Stimulated activated CD4-positive, alpha-beta T cell treated with anti-CD3 and anti-CD28 coated beads, Interleukin-15, amount 100 ng/mL, for 48 hours (primary cell): ENCODE measurements at regions not wholly inside any gene's neighbourhood (a gene's known extent, or its start where the extent isn't known, plus 50 kb on each side); places are given as distances from the start of the nearest gene placed in this dataset.

ENCODE experiments used
- DNase-seq, 2 donors: peaks; one replicate each; pipeline ENCODE4 v3.0.0-alpha.2; 2020; ENCODE audit warnings: low read depth in 2 of 2

DNA sequence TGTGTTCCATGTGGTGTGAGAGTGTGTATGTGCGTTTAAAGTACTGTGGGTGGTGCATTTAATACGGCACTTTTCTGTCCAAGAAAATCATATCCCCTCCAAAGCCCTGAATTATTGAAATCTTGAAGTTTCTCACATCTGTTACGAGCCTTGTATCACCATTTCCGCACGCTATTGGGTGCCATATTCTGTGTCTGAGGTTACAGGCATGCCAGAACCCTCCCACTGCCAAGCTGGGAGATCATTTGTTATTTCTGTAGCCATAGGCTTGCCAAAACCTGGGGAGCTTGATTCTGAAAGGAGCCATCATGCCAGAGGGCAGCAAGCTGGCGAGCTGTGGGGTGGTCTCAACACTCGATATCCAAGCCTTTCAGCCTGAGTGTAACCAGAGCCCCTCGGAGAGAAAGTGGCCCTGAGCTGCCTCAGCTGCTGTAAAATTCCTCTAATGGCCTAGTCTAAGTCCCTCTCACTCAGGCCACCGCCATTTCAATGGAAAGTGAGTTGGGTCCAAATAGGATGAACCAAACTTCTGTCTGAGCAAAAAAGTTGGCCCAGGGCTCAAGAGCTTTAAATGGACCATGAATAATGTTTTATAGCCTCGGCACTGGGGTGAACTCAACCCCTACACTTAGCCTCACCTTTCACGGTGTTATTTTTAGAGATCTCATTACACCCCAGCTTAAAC is 298.4 kb upstream of the DUSP10 start:
- DNase-seq = no peak

DNA sequence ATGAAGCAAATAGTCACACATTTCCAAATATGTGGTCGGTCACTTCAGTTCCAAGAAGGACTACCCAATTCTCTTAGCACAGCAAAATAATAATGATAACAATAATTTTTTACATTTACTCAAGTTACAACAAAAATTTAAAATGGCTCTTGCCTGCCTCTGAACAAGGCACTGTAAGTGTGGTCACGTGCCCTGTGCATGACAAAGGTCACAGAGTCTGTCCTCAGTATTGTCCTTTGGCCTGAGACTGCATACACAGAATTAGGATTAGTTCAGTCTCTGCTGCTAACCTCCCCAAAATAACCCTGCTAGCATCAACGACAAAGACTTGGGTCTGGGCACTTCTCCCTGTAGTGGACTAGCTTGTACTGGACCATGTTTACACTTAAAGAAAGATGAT is 297.1 kb upstream of the DUSP10 start:
- DNase-seq = no peak

GRCh38 chr1:222037720-222038119 is 295.8 kb upstream of the DUSP10 start:
- no peak for DNase-seq

GRCh38 chr1:222034790-222035189 is 292.9 kb upstream of the DUSP10 start:
- DNase-seq = no peak

- DNase-seq = no peak
These were observed 291.6 kb upstream of the DUSP10 start for GRCh38 chr1:222033450-222033849.

DNA sequence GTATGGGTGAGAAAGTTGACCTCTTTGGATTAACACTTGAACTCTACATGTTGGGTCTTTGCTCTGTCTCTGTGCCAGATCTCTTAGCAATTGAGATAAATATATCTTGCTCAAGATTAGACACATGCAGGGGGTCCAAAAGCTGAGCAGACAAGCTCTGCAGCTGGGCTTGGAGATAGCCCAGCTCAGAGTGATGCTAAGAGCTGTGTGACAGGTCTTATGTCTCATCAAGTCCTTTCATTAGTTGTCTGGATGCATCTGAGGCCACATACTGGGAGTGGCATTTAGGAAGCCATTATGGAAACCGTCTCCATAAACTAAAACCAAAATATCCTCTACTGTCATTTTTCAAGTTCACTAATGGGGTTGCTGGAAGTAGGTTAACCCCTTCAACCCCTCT is 289.4 kb upstream of the DUSP10 start:
- no peak for DNase-seq

DNA sequence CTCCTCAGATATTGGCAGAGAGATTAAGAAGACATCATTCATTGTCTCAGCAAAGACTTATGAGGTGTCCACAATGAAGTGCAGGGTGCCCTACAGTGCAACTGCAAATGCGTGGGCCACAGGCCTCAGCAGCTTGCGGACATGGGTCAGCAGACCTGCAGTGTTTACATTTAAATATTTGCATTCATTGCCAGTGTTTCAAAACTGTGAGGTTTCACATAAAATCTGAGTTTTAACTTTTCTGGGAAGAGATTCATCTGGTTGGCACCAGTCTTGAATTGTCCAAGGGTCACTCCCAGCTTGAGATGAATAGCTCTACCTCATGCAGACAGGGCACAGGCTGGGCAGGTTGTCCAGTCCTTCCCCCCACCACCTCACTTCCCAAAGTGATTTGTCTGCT is 286.8 kb upstream of the DUSP10 start:
- no peak for DNase-seq

GRCh38 chr1:222028116-222028515 is 286.2 kb upstream of the DUSP10 start:
- DNase-seq = no peak

GRCh38 chr1:222026280-222026679 is 284.4 kb upstream of the DUSP10 start:
- DNase-seq = no peak

DNA sequence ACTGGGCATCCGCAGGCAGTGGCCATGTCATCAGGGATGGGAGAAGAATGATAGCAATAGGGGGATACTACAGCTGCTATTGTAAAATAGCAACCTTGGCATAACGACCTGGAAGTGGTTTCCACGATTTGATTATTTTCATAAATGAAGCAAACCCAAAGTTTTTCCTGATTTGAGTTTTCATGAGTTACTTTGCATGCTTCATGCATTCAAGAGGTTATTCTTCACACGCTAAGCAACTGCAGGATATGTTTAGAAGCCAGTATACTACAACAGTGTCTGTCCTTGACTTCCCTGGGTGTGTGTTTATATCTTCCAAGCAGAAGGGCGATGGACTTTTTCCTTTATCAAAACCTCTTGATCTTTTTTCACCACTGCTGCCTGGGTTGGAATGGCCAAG is 281.1 kb upstream of the DUSP10 start:
- DNase-seq = no peak

DNA sequence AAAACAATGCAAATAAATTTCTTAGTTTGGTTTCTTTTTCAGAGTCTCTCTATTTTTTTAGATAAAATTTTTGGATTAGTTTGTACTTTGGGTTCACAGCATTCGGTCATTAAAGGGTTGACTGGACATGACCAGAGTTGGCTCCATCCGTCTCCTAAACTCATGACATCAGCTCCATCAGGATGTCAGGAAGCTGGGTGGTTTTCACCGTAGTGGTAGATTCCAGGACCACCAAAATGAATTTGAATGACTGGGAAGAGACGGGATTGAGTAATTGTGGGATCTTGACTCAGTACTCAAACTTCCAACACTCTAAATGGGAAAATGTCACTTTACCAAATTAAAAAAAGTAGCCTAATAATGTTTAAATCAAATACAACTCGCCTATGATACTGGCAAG is 279.2 kb upstream of the DUSP10 start:
- DNase-seq = no peak

- no peak for DNase-seq
These were observed 278.7 kb upstream of the DUSP10 start for GRCh38 chr1:222020553-222020952.

GRCh38 chr1:222019029-222019428 is 277.1 kb upstream of the DUSP10 start:
- DNase-seq = no peak

GRCh38 chr1:222018041-222018440 is 276.2 kb upstream of the DUSP10 start:
- DNase-seq = no peak

DNA sequence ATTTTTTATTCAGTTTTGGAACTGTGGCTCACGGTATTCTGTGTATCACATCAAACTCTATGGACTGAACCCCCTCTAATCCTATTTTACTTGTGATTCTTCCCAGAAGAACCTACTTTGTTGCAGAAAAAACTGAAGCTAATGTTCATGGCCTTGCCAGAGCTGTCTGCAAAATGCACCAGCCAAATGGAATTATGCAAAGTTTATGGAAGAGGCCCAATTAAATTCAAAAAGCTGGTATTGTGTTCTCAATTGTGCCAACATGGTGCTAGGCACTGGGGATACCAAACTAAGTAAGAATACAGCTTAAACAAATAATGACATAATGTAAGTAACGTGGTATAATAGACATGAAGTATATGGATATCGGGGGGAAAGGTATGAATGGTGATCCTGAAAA is 273.8 kb upstream of the DUSP10 start:
- DNase-seq = no peak

DNA sequence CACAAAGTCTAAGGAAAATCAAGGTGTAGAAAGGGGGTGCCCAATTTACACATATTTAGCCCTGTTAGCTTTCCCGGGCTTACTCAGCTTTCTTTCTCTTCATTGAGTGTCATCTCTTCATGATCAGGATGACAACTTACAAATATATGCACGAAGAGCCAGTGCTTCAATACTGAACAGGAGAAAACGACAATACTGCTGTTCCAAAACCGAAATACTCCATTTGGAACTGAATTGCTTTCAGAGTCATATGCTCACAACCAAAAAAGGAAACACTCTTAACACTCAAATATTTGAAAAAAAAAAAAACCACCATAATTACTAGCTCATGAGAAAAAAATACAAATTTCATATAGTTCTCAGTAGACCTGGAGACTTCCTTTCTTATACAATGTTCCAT is 272.1 kb upstream of the DUSP10 start:
- DNase-seq = no peak

- DNase-seq = no peak
These were observed 270.9 kb upstream of the DUSP10 start for GRCh38 chr1:222012816-222013215.

DNA sequence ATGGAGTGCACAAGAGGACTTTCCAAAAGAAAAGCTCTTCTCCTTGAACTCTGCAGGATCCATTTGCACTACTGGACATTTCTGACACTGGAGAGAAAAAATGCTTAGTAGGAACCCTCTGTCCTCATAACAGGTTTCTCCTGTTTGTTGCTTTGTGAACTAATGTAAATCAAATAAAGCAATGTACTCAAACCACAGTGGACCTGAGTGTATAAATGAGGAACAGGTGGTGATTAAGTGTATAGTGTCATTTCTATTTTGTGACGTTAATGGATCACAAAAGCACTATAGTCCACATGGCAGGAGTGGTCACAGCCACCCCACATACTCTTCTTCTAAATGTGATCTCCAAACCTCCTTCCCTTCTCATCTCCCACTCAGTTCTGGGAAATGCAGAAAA is 268.4 kb upstream of the DUSP10 start:
- no peak for DNase-seq

- no peak for DNase-seq
These were observed 267.3 kb upstream of the DUSP10 start for GRCh38 chr1:222009105-222009730.

DNA sequence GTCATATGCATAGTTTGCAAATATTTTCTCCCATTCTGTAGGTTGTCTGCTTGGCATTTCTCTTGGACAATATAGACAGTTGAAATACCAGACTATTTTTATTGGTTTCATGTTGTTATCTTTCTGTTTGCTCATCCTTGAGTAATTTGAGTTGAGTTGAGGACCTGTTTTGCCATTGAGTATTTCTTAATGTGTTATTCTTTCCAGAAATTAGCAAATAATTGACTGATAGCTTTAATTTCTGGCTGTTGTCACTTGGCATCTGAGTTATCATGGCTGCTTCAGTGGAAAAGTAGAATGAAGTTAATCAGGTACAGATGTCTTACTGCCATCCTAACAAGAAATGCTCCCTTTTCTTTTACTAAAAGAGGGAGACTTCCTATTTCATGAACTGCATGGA is 264.8 kb upstream of the DUSP10 start:
- no peak for DNase-seq

GRCh38 chr1:222004784-222005183 is 262.9 kb upstream of the DUSP10 start:
- no peak for DNase-seq

DNA sequence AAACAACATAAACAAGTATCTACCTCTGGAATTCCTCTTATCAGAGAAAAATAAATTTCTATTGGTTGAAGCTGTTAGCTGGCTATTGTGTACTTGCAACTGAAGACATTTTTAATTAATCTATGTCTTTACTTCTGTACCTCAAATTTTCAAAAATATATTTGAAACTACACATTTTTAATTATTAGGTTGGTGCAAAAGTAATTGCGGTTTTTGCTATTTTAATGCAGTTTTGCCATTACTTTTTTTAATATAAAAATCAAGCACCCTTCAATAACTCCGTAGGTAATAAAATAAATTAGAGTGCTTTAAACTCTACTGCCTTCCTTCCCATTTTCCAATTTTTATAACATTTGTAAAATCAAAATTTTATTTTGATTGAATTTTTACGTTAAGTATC is 262.1 kb upstream of the DUSP10 start:
- no peak for DNase-seq

DNA sequence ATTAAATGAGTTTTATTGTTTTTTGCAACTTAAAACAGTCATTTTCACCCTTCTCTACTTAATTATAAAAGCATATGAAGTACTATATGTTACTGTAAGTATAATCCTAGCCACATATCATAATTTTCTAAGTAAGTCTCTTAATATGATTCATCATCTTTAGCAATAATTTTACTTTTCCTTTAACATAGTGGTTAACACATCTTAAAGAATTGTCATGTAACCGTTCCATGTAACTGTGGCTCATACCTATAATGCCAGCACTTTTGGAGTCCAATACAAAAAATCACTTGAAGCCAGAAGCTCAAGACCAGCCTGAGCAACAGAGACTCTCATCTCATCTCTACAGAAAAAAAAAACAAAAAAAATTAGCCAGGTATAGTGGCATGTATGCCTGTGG is 260.6 kb upstream of the DUSP10 start:
- no peak for DNase-seq

DNA sequence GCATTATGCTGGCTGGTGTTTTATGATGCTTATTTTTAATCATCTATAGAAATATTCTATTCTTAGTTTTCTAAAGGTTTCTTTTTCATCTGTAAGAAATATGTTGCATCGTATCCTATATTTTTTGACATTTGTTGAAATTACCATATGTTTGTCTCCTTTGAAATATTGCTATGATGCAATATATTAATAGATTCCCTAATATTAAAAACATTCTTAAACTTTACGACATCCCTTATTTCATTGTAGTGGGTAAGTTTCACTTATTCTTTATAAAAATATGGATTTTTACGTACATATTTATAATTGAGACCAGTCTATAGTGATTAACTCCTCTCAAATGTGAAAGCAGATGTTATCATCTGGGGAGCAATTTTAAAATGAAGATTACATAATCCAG is 258.2 kb upstream of the DUSP10 start:
- no peak for DNase-seq
